Activated CD8-positive, alpha-beta memory T cell treated with anti-CD3 and anti-CD28 coated beads, Interleukin-2, amount 50 U/mL, for 4 hours (primary cell): ENCODE measurements at regions not wholly inside any gene's neighbourhood (a gene's known extent, or its start where the extent isn't known, plus 50 kb on each side); places are given as distances from the start of the nearest gene placed in this dataset.

Experiments
- DNase-seq: peaks from one replicate; pipeline ENCODE4 v3.0.0-alpha.2; 2020

GRCh38 chr12:82149045-82149444 lies 209.1 kb downstream of the CCDC59 start:
- no peak for DNase-seq

GRCh38 chr12:82146740-82147139 lies 211.4 kb downstream of the CCDC59 start:
- DNase-seq: no peak

- DNase-seq: no peak
Observed at GRCh38 chr12:82144505-82144904, 213.7 kb downstream of the CCDC59 start.

GRCh38 chr12:82132390-82132789 lies 225.8 kb downstream of the CCDC59 start:
- DNase-seq: no peak

GRCh38 chr12:82130762-82131161 lies 227.4 kb downstream of the CCDC59 start:
- DNase-seq: no peak

- no peak for DNase-seq
Observed at GRCh38 chr12:82124711-82125380, 233.3 kb downstream of the CCDC59 start.

- DNase-seq: no peak
Observed at GRCh38 chr12:82121545-82121944, 236.6 kb downstream of the CCDC59 start.

GRCh38 chr12:82120901-82121300 lies 237.3 kb downstream of the CCDC59 start:
- DNase-seq: no peak

- DNase-seq: no peak
Observed at GRCh38 chr12:82109243-82109642, 248.9 kb downstream of the CCDC59 start.

GRCh38 chr12:82108615-82109014 lies 249.6 kb downstream of the CCDC59 start:
- no peak for DNase-seq

GRCh38 chr12:82099216-82099615 lies 259.0 kb downstream of the CCDC59 start:
- no peak for DNase-seq

GRCh38 chr12:82097877-82098276 lies 260.3 kb downstream of the CCDC59 start:
- DNase-seq: no peak

- no peak for DNase-seq
Observed at GRCh38 chr12:82097438-82097837, 260.7 kb downstream of the CCDC59 start.

GRCh38 chr12:82090165-82090564 lies 268.0 kb downstream of the CCDC59 start:
- DNase-seq: no peak

GRCh38 chr12:82089369-82090121 lies 268.6 kb downstream of the CCDC59 start:
- no peak for DNase-seq

GRCh38 chr12:82082501-82082900 lies 275.7 kb downstream of the CCDC59 start:
- no peak for DNase-seq

GRCh38 chr12:82069931-82070514 lies 288.2 kb downstream of the CCDC59 start:
- DNase-seq: no peak

- DNase-seq: no peak
Observed at GRCh38 chr12:82058197-82058596, 299.0 kb upstream of the PPFIA2 start.

GRCh38 chr12:82057770-82058169 lies 298.6 kb upstream of the PPFIA2 start:
- no peak for DNase-seq

GRCh38 chr12:82055391-82055790 lies 296.2 kb upstream of the PPFIA2 start:
- DNase-seq: no peak

- no peak for DNase-seq
Observed at GRCh38 chr12:82054566-82054965, 295.4 kb upstream of the PPFIA2 start.

GRCh38 chr12:82047446-82047845 lies 288.3 kb upstream of the PPFIA2 start:
- DNase-seq: no peak

- DNase-seq: no peak
Observed at GRCh38 chr12:82040987-82041743, 282.0 kb upstream of the PPFIA2 start.
